ENCODE measurements at regions not wholly inside any gene's neighbourhood (a gene's known extent, or its start where the extent isn't known, plus 50 kb on each side); places are given as distances from the start of the nearest gene placed in this dataset.

DNA sequence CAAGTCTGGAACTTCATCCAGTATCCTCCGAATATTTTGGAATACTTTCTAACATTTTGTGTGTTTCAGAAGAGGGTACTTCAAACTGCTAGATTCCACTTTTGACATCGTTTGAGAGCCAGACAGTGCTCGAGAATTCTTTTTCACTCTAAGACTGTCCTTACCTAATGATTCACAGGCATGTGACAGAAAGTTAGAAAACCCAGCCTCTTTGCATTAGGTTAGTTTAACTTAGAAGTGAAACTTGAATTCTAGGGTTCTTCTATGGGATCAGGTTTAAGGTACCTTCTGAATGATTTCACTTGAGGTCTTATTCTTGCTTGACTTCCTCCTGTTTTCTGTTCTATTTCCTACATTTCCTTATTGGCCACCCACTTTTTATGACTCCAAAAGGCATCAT lies 431.8 kb downstream of the SLC6A15 start:
- no peak for TF ChIP-seq CTCF (IDR thresholded peaks at IDR 0.05)
- TF ChIP-seq EZH2 (IDR thresholded peaks at IDR 0.05): no peak

All from neural progenitor cell (in vitro differentiated cells).